ENCODE measurements at regions not wholly inside any gene's neighbourhood (a gene's known extent, or its start where the extent isn't known, plus 50 kb on each side); places are given as distances from the start of the nearest gene placed in this dataset.
"Not testable (repeated sequence)": the region's sequence is repeated elsewhere in the genome, so short reads cannot be mapped to it uniquely, and the experiment has no call there.

GRCh38 chr2:56803596-56803995, 619.8 kb downstream of the CCDC85A start:
- Histone ChIP-seq H3K36me3 (ENCODE audit: control insufficient read depth, insufficient read depth, low read length, severe bottlenecking) (no peaks in the 10 kb centered on the region), H3K9ac (ENCODE audit: low read length) (no peak overlapping the region), H3K9me3 (ENCODE audit: control insufficient read depth, low read length) (no peaks in the 10 kb centered on the region), H3K4me1 (ENCODE audit: control insufficient read depth, insufficient read depth, low read length) (peaks cover 12% of the 10 kb centered on the region), H3K4me3 (ENCODE audit: low read length) (no peak overlapping the region), H3K27me3 (replicated peaks; ENCODE audit: control insufficient read depth, insufficient read depth, low read length) (no peaks in the 10 kb centered on the region)
- no peak for DNase-seq (ENCODE audit: low read depth)

GRCh38 chr2:56806924-56807323, 623.1 kb downstream of the CCDC85A start:
- no peaks in the 10 kb centered on the region for H3K27me3 ChIP-seq (replicated peaks; ENCODE audit: control insufficient read depth, insufficient read depth, low read length)
- peaks cover 2% of the 10 kb centered on the region for H3K4me1 ChIP-seq (ENCODE audit: control insufficient read depth, insufficient read depth, low read length)
- no peak overlapping the region for H3K9ac ChIP-seq (ENCODE audit: low read length)
- H3K4me3 ChIP-seq (ENCODE audit: low read length) = no peak overlapping the region
- no peak for DNase-seq (ENCODE audit: low read depth)
- no peaks in the 10 kb centered on the region for H3K9me3 ChIP-seq (ENCODE audit: control insufficient read depth, low read length)
- H3K36me3 ChIP-seq (ENCODE audit: control insufficient read depth, insufficient read depth, low read length, severe bottlenecking) = no peaks in the 10 kb centered on the region

- Histone ChIP-seq H3K27me3 (replicated peaks; ENCODE audit: control insufficient read depth, insufficient read depth, low read length) (no peaks in the 10 kb centered on the region), H3K9ac (ENCODE audit: low read length) (no peak overlapping the region), H3K4me3 (ENCODE audit: low read length) (no peak overlapping the region)
Observed at GRCh38 chr2:56807861-56808260, 624.1 kb downstream of the CCDC85A start.

GRCh38 chr2:56811401-56811800, 627.6 kb downstream of the CCDC85A start:
- Histone ChIP-seq H3K9ac (ENCODE audit: low read length) (no peak overlapping the region), H3K4me3 (ENCODE audit: low read length) (no peak overlapping the region), H3K4me1 (ENCODE audit: control insufficient read depth, insufficient read depth, low read length) (no peaks in the 10 kb centered on the region), H3K9me3 (ENCODE audit: control insufficient read depth, low read length) (no peaks in the 10 kb centered on the region), H3K27me3 (replicated peaks; ENCODE audit: control insufficient read depth, insufficient read depth, low read length) (no peaks in the 10 kb centered on the region), H3K36me3 (ENCODE audit: control insufficient read depth, insufficient read depth, low read length, severe bottlenecking) (no peaks in the 10 kb centered on the region)
- DNase-seq (ENCODE audit: low read depth) = peak; percentile 3

More at GRCh38 chr2:56807861-56808260, 624.1 kb downstream of the CCDC85A start:
- H3K9me3 ChIP-seq (ENCODE audit: control insufficient read depth, low read length) = no peaks in the 10 kb centered on the region
- no peaks in the 10 kb centered on the region for H3K4me1 ChIP-seq (ENCODE audit: control insufficient read depth, insufficient read depth, low read length)
- no peaks in the 10 kb centered on the region for H3K36me3 ChIP-seq (ENCODE audit: control insufficient read depth, insufficient read depth, low read length, severe bottlenecking)
- no peak for DNase-seq (ENCODE audit: low read depth)

- DNase-seq (ENCODE audit: low read depth) = peak; percentile 67
- H3K36me3 ChIP-seq (ENCODE audit: control insufficient read depth, insufficient read depth, low read length, severe bottlenecking) = no peaks in the 10 kb centered on the region
- H3K27me3 ChIP-seq (replicated peaks; ENCODE audit: control insufficient read depth, insufficient read depth, low read length) = no peaks in the 10 kb centered on the region
- no peak overlapping the region for H3K9ac ChIP-seq (ENCODE audit: low read length)
- H3K4me1 ChIP-seq (ENCODE audit: control insufficient read depth, insufficient read depth, low read length) = no peaks in the 10 kb centered on the region
- no peaks in the 10 kb centered on the region for H3K9me3 ChIP-seq (ENCODE audit: control insufficient read depth, low read length)
- no peak overlapping the region for H3K4me3 ChIP-seq (ENCODE audit: low read length)
Observed at GRCh38 chr2:56812432-56812831, 628.6 kb downstream of the CCDC85A start.

GRCh38 chr2:56813490-56813889, 629.7 kb downstream of the CCDC85A start:
- H3K4me3 ChIP-seq (ENCODE audit: low read length) = no peak overlapping the region
- no peaks in the 10 kb centered on the region for H3K36me3 ChIP-seq (ENCODE audit: control insufficient read depth, insufficient read depth, low read length, severe bottlenecking)
- H3K9me3 ChIP-seq (ENCODE audit: control insufficient read depth, low read length) = no peaks in the 10 kb centered on the region
- DNase-seq (ENCODE audit: low read depth) = no peak
- no peaks in the 10 kb centered on the region for H3K4me1 ChIP-seq (ENCODE audit: control insufficient read depth, insufficient read depth, low read length)
- no peaks in the 10 kb centered on the region for H3K27me3 ChIP-seq (replicated peaks; ENCODE audit: control insufficient read depth, insufficient read depth, low read length)
- no peak overlapping the region for H3K9ac ChIP-seq (ENCODE audit: low read length)

- DNase-seq (ENCODE audit: low read depth) = no peak
Observed at GRCh38 chr2:56816666-56817065, 632.9 kb downstream of the CCDC85A start.

GRCh38 chr2:56831780-56832179, 648.0 kb downstream of the CCDC85A start:
- H3K4me1 ChIP-seq (ENCODE audit: control insufficient read depth, insufficient read depth, low read length) = no peaks in the 10 kb centered on the region
- DNase-seq (ENCODE audit: low read depth) = no peak
- H3K9ac ChIP-seq (ENCODE audit: low read length) = no peak overlapping the region
- H3K9me3 ChIP-seq (ENCODE audit: control insufficient read depth, low read length) = peaks cover 3% of the 10 kb centered on the region
- no peaks in the 10 kb centered on the region for H3K36me3 ChIP-seq (ENCODE audit: control insufficient read depth, insufficient read depth, low read length, severe bottlenecking)
- H3K27me3 ChIP-seq (replicated peaks; ENCODE audit: control insufficient read depth, insufficient read depth, low read length) = no peaks in the 10 kb centered on the region
- H3K4me3 ChIP-seq (ENCODE audit: low read length) = no peak overlapping the region

More at GRCh38 chr2:56816666-56817065, 632.9 kb downstream of the CCDC85A start:
- Histone ChIP-seq H3K4me1 (ENCODE audit: control insufficient read depth, insufficient read depth, low read length) (no peaks in the 10 kb centered on the region), H3K27me3 (replicated peaks; ENCODE audit: control insufficient read depth, insufficient read depth, low read length) (no peaks in the 10 kb centered on the region), H3K9me3 (ENCODE audit: control insufficient read depth, low read length) (no peaks in the 10 kb centered on the region), H3K4me3 (ENCODE audit: low read length) (no peak overlapping the region), H3K9ac (ENCODE audit: low read length) (no peak overlapping the region), H3K36me3 (ENCODE audit: control insufficient read depth, insufficient read depth, low read length, severe bottlenecking) (no peaks in the 10 kb centered on the region)

- no peak for DNase-seq (ENCODE audit: low read depth)
Observed at GRCh38 chr2:56834686-56835085, 650.9 kb downstream of the CCDC85A start.

GRCh38 chr2:56840009-56840408, 656.2 kb downstream of the CCDC85A start:
- not testable (repeated sequence) for H3K9ac ChIP-seq (ENCODE audit: low read length); H3K4me3 ChIP-seq (ENCODE audit: low read length); H3K27me3 ChIP-seq (replicated peaks; ENCODE audit: control insufficient read depth, insufficient read depth, low read length); H3K36me3 ChIP-seq (ENCODE audit: control insufficient read depth, insufficient read depth, low read length, severe bottlenecking); H3K4me1 ChIP-seq (ENCODE audit: control insufficient read depth, insufficient read depth, low read length); DNase-seq (ENCODE audit: low read depth)
- peaks cover 34% of the 10 kb centered on the region for H3K9me3 ChIP-seq (ENCODE audit: control insufficient read depth, low read length)

More at GRCh38 chr2:56834686-56835085, 650.9 kb downstream of the CCDC85A start:
- H3K4me1 ChIP-seq (ENCODE audit: control insufficient read depth, insufficient read depth, low read length) = no peaks in the 10 kb centered on the region
- peaks cover 9% of the 10 kb centered on the region for H3K9me3 ChIP-seq (ENCODE audit: control insufficient read depth, low read length)
- no peak overlapping the region for H3K9ac ChIP-seq (ENCODE audit: low read length)
- no peaks in the 10 kb centered on the region for H3K27me3 ChIP-seq (replicated peaks; ENCODE audit: control insufficient read depth, insufficient read depth, low read length)
- no peak overlapping the region for H3K4me3 ChIP-seq (ENCODE audit: low read length)
- H3K36me3 ChIP-seq (ENCODE audit: control insufficient read depth, insufficient read depth, low read length, severe bottlenecking) = no peaks in the 10 kb centered on the region

- H3K9ac ChIP-seq (ENCODE audit: low read length) = no peak overlapping the region
- H3K4me1 ChIP-seq (ENCODE audit: control insufficient read depth, insufficient read depth, low read length) = no peaks in the 10 kb centered on the region
Observed at GRCh38 chr2:56860991-56861390, 677.2 kb downstream of the CCDC85A start.

GRCh38 chr2:56871644-56872043, 687.9 kb downstream of the CCDC85A start:
- H3K4me1 ChIP-seq (ENCODE audit: control insufficient read depth, insufficient read depth, low read length) = no peaks in the 10 kb centered on the region
- H3K36me3 ChIP-seq (ENCODE audit: control insufficient read depth, insufficient read depth, low read length, severe bottlenecking) = no peaks in the 10 kb centered on the region
- no peak overlapping the region for H3K4me3 ChIP-seq (ENCODE audit: low read length)
- H3K27me3 ChIP-seq (replicated peaks; ENCODE audit: control insufficient read depth, insufficient read depth, low read length) = no peaks in the 10 kb centered on the region
- no peak overlapping the region for H3K9ac ChIP-seq (ENCODE audit: low read length)
- DNase-seq (ENCODE audit: low read depth) = peak; percentile 29
- H3K9me3 ChIP-seq (ENCODE audit: control insufficient read depth, low read length) = no peaks in the 10 kb centered on the region

More at GRCh38 chr2:56860991-56861390, 677.2 kb downstream of the CCDC85A start:
- Histone ChIP-seq H3K4me3 (ENCODE audit: low read length) (no peak overlapping the region), H3K27me3 (replicated peaks; ENCODE audit: control insufficient read depth, insufficient read depth, low read length) (no peaks in the 10 kb centered on the region), H3K36me3 (ENCODE audit: control insufficient read depth, insufficient read depth, low read length, severe bottlenecking) (no peaks in the 10 kb centered on the region), H3K9me3 (ENCODE audit: control insufficient read depth, low read length) (peaks cover 5% of the 10 kb centered on the region)
- DNase-seq (ENCODE audit: low read depth) = no peak
